ENCODE measurements at regions not wholly inside any gene's neighbourhood (a gene's known extent, or its start where the extent isn't known, plus 50 kb on each side); places are given as distances from the start of the nearest gene placed in this dataset.
"Not testable (repeated sequence)": the region's sequence is repeated elsewhere in the genome, so short reads cannot be mapped to it uniquely, and the experiment has no call there.

- no peak for DNase-seq (ENCODE audit: low read depth)
Measured at GRCh38 chr6:44742201-44742600, 354.7 kb downstream of the CDC5L start.

GRCh38 chr6:44742828-44743372 lies 355.4 kb downstream of the CDC5L start:
- no peak for DNase-seq (ENCODE audit: low read depth)

GRCh38 chr6:44760116-44760515 lies 372.6 kb downstream of the CDC5L start:
- not testable (repeated sequence) for DNase-seq (ENCODE audit: low read depth)

- no peak for DNase-seq (ENCODE audit: low read depth)
Measured at GRCh38 chr6:44761046-44761445, 373.5 kb downstream of the CDC5L start.

- DNase-seq (ENCODE audit: low read depth), result no peak
Measured at GRCh38 chr6:44762496-44762895, 375.0 kb downstream of the CDC5L start.

GRCh38 chr6:44771647-44772415 lies 384.3 kb downstream of the CDC5L start:
- DNase-seq (ENCODE audit: low read depth), result no peak

GRCh38 chr6:44772838-44773237 lies 385.3 kb downstream of the CDC5L start:
- DNase-seq (ENCODE audit: low read depth), result no peak

GRCh38 chr6:44775121-44775520 lies 387.6 kb downstream of the CDC5L start:
- no peak for DNase-seq (ENCODE audit: low read depth)

GRCh38 chr6:44776344-44776743 lies 388.8 kb downstream of the CDC5L start:
- DNase-seq (ENCODE audit: low read depth), result no peak

GRCh38 chr6:44778513-44778912 lies 391.0 kb downstream of the CDC5L start:
- no peak for DNase-seq (ENCODE audit: low read depth)

All from stimulated activated CD8-positive, alpha-beta memory T cell treated with anti-CD3 and anti-CD28 coated beads, Interleukin-12 subunit alpha, Interleukin-12 subunit beta, amount 100 ng/mL, for 4 hours (primary cell).